H1 (cell line): ENCODE measurements at regions not wholly inside any gene's neighbourhood (a gene's known extent, or its start where the extent isn't known, plus 50 kb on each side); places are given as distances from the start of the nearest gene placed in this dataset.

ENCODE experiments used
- CTCF ChIA-PET: fragments of 300-600 bp; sonication (Branson Sonifier 250); formaldehyde crosslinking; loops from one replicate; lab custom pipeline; 2021; ENCODE audit not compliant: partially characterized antibody; lab: Charles Lee
- POLR2A ChIA-PET: fragments of 300-600 bp; sonication (Branson Sonifier 250); formaldehyde crosslinking; loops from one replicate; lab custom pipeline; 2021; ENCODE audit warnings: inconsistent platforms; ENCODE audit not compliant: partially characterized antibody; lab: Charles Lee
- DNase-seq, 2 experiments: peaks; one replicate each; pipeline versions ENCODE4 v3.0.0 to v3.0.0-alpha.2; 2010 to 2022; ENCODE audit warnings: low spot score in 2 of 2, low read depth in 1 of 2, mixed read lengths in 1 of 2
- FAIRE-seq: peaks from 2 replicates; lab custom pipeline; 2011; peaks lifted over from hg19 to GRCh38; lab: Jason Lieb, UNC
- H2AFZ ChIP-seq: 2 replicates; pipeline ENCODE4 v1.8.1; 2012; ENCODE audit warnings: low read length, inconsistent platforms
- H2AK5ac ChIP-seq: 2 replicates; pipeline ENCODE4 v1.6.1; 2013; ENCODE audit warnings: low read depth, low read length
- H2BK120ac ChIP-seq: replicated peaks from 2 replicates; pipeline ENCODE3; 2013; ENCODE audit warnings: low read depth, low read length, inconsistent platforms
- H2BK12ac ChIP-seq: 2 replicates; pipeline ENCODE4 v1.6.1; 2013; ENCODE audit warnings: low read depth, low read length
- H2BK15ac ChIP-seq: 2 replicates; pipeline ENCODE4 v1.6.1; 2013; ENCODE audit warnings: low read length
- H2BK20ac ChIP-seq: 2 replicates; pipeline ENCODE4 v1.6.1; 2013; ENCODE audit warnings: low read length
- H2BK5ac ChIP-seq: 2 replicates; pipeline ENCODE4 v1.6.1; 2013; ENCODE audit warnings: low read depth, low read length
- H3K14ac ChIP-seq: 2 replicates; pipeline ENCODE4 v1.6.1; 2013; ENCODE audit warnings: inconsistent platforms; ENCODE audit not compliant: insufficient read length
- H3K18ac ChIP-seq: 2 replicates; pipeline ENCODE4 v1.6.1; 2013; ENCODE audit warnings: low read length; ENCODE audit errors: extremely low read depth
- H3K23ac ChIP-seq: 2 replicates; pipeline ENCODE4 v1.6.1; 2013; ENCODE audit warnings: inconsistent platforms; ENCODE audit not compliant: insufficient read length
- H3K23me2 ChIP-seq: 2 replicates; pipeline ENCODE4 v1.6.1; 2013; ENCODE audit warnings: low read depth, low read length
- H3K27ac ChIP-seq: 2 replicates; pipeline ENCODE4 v1.6.1; 2011; ENCODE audit warnings: low read depth, low read length, inconsistent platforms
- H3K27me3 ChIP-seq, 4 experiments: replicated peaks in 1 of 4; 1 replicate in 1 of 4; 2 replicates in 3 of 4; pipeline versions ENCODE4 v1.6.1 to v1.8.1; 2011 to 2013; ENCODE audit warnings: low read length in 3 of 4, mild to moderate bottlenecking in 3 of 4, inconsistent platforms in 2 of 4, mixed read lengths in 2 of 4, moderate library complexity in 1 of 4; ENCODE audit not compliant: control insufficient read depth in 3 of 4, insufficient read depth in 3 of 4; ENCODE audit errors: extremely low read depth in 1 of 4
- H3K36me3 ChIP-seq, 4 experiments: 2 replicates each; pipeline versions ENCODE4 v1.6.1 to v1.8.1; 2011 to 2013; ENCODE audit warnings: mild to moderate bottlenecking in 4 of 4, low read length in 3 of 4, moderate library complexity in 2 of 4, control low read depth in 1 of 4, inconsistent platforms in 1 of 4; ENCODE audit not compliant: insufficient read depth in 4 of 4, control insufficient read depth in 2 of 4
- H3K4ac ChIP-seq: replicated peaks from 2 replicates; pipeline ENCODE3; 2013; ENCODE audit warnings: low read length, low read depth, mixed read lengths, inconsistent platforms; ENCODE audit not compliant: insufficient read length
- H3K4me1 ChIP-seq, 4 experiments: replicated peaks in 1 of 4; 1 replicate in 1 of 4; 2 replicates in 3 of 4; pipeline versions ENCODE4 v1.6.1 to v1.8.1; 2011 to 2013; ENCODE audit warnings: low read length in 3 of 4, inconsistent platforms in 2 of 4, mixed read lengths in 1 of 4; ENCODE audit not compliant: insufficient read depth in 4 of 4, control insufficient read depth in 3 of 4
- H3K4me2 ChIP-seq, 2 experiments: 2 replicates each; pipeline versions ENCODE4 v1.6.1 to v1.8.1; 2011 to 2013; ENCODE audit warnings: low read depth in 2 of 2, low read length in 2 of 2, control low read depth in 1 of 2, inconsistent platforms in 1 of 2, mild to moderate bottlenecking in 1 of 2; ENCODE audit not compliant: insufficient read depth in 1 of 2
- H3K4me3 ChIP-seq, 4 experiments: fragments of 200-600, 300-600 bp in 1 of 4; sonication (generic), shearing (Covaris generic), sonication (Bioruptor Twin) in 1 of 4; 2 replicates each; pipeline versions ENCODE4 v1.5.1 to v1.8.1; 2011 to 2016; ENCODE audit warnings: low read length in 4 of 4, low read depth in 3 of 4, control low read depth in 2 of 4, inconsistent platforms in 2 of 4, mild to moderate bottlenecking in 2 of 4, mixed read lengths in 1 of 4, moderate library complexity in 1 of 4; ENCODE audit not compliant: insufficient read depth in 2 of 4; ENCODE audit errors: extremely low read depth in 1 of 4
- H3K56ac ChIP-seq: replicated peaks from 2 replicates; pipeline ENCODE3; 2013; ENCODE audit warnings: low read depth, mild to moderate bottlenecking, mixed read lengths, low read length, inconsistent platforms; ENCODE audit not compliant: insufficient read length
- H3K79me1 ChIP-seq: 2 replicates; pipeline ENCODE4 v1.6.1; 2013; ENCODE audit warnings: low read depth, low read length, control low read depth
- H3K79me2 ChIP-seq, 2 experiments: 2 replicates each; pipeline versions ENCODE4 v1.6.1 to v1.8.1; 2012 to 2013; ENCODE audit warnings: low read length in 2 of 2, mild to moderate bottlenecking in 2 of 2, inconsistent platforms in 1 of 2; ENCODE audit not compliant: insufficient read depth in 2 of 2, control insufficient read depth in 1 of 2
- H3K9ac ChIP-seq, 4 experiments: replicated peaks in 1 of 4; 1 replicate in 1 of 4; 2 replicates in 3 of 4; pipeline versions ENCODE4 v1.6.1 to v1.8.1; 2011 to 2013; ENCODE audit warnings: low read depth in 3 of 4, low read length in 3 of 4, control low read depth in 2 of 4, mild to moderate bottlenecking in 2 of 4, moderate library complexity in 2 of 4, inconsistent platforms in 1 of 4; ENCODE audit errors: extremely low read depth in 1 of 4
- H3K9me3 ChIP-seq, 2 experiments: 2 replicates each; pipeline versions ENCODE4 v1.6.1 to v1.8.1; 2012 to 2013; ENCODE audit warnings: mild to moderate bottlenecking in 2 of 2, moderate library complexity in 2 of 2, control low read depth in 1 of 2, inconsistent platforms in 1 of 2, low read depth in 1 of 2, low read length in 1 of 2, mixed read lengths in 1 of 2; ENCODE audit not compliant: insufficient read depth in 2 of 2
- H4K20me1 ChIP-seq, 2 experiments: replicated peaks in 1 of 2; 2 replicates each; pipeline versions ENCODE3 to v1.8.1; 2011 to 2013; ENCODE audit warnings: inconsistent platforms in 2 of 2, low read length in 2 of 2, mild to moderate bottlenecking in 1 of 2; ENCODE audit not compliant: insufficient read depth in 2 of 2, control insufficient read depth in 1 of 2
- H4K5ac ChIP-seq: 2 replicates; pipeline ENCODE4 v1.6.1; 2013; ENCODE audit warnings: low read length, low read depth, mixed read lengths, inconsistent platforms; ENCODE audit not compliant: insufficient read length
- H4K8ac ChIP-seq: 2 replicates; pipeline ENCODE4 v1.8.0; 2013; ENCODE audit warnings: mild to moderate bottlenecking, moderate library complexity, low read length, inconsistent platforms; ENCODE audit not compliant: insufficient read depth; ENCODE audit errors: extremely low read depth
- H4K91ac ChIP-seq: replicated peaks from 2 replicates; pipeline ENCODE3; 2013; ENCODE audit warnings: low read length, mixed read lengths, inconsistent platforms; ENCODE audit not compliant: insufficient read length
- BACH1 ChIP-seq: IDR thresholded peaks from 2 replicates; pipeline ENCODE4 v1.6.1; 2012; ENCODE audit warnings: low read length, improper control_type of control experiment
- CEBPB ChIP-seq: IDR thresholded peaks from 2 replicates; pipeline ENCODE4 v1.6.1; 2012; ENCODE audit warnings: low read depth, low read length
- CREB1 ChIP-seq: IDR thresholded peaks from 2 replicates; pipeline ENCODE4 v1.6.1; 2012; ENCODE audit warnings: inconsistent platforms
- E2F6 ChIP-seq: IDR thresholded peaks from 2 replicates; pipeline ENCODE4 v1.6.1; 2012; ENCODE audit warnings: inconsistent platforms
- HDAC2 ChIP-seq, 2 experiments: fragments of 300-600 bp in 1 of 2; sonication (generic) in 1 of 2; IDR thresholded peaks; 2 replicates each; pipeline ENCODE4 v1.6.1; 2011 to 2012; ENCODE audit warnings: low read depth in 2 of 2, low read length in 2 of 2, mild to moderate bottlenecking in 2 of 2, moderate library complexity in 2 of 2, borderline replicate concordance in 1 of 2, inconsistent platforms in 1 of 2
- HDAC6 ChIP-seq: IDR thresholded peaks from one replicate; pipeline ENCODE4 v1.7.1; 2012; ENCODE audit warnings: low read depth, mild to moderate bottlenecking, inconsistent platforms, low read length, moderate library complexity
- MAFK ChIP-seq: IDR thresholded peaks from 2 replicates; pipeline ENCODE4 v1.6.1; 2012; ENCODE audit warnings: low read depth, mild to moderate bottlenecking, improper control_type of control experiment, low read length
- NRF1 ChIP-seq: IDR thresholded peaks from 2 replicates; pipeline ENCODE4 v1.6.1; 2011; ENCODE audit warnings: mild to moderate bottlenecking, low read depth, low read length, improper control_type of control experiment
- POLR2A ChIP-seq, 2 experiments: IDR thresholded peaks; 1 replicate in 1 of 2; 2 replicates in 1 of 2; pipeline ENCODE4 v1.6.1; 2011; ENCODE audit warnings: low read depth in 2 of 2, low read length in 2 of 2, mild to moderate bottlenecking in 2 of 2; ENCODE audit errors: control extremely low read depth in 1 of 2
- RNF2 ChIP-seq: fragments of 200-900, 300-1000 bp; sonication (generic); IDR thresholded peaks from 2 replicates; pipeline ENCODE4 v1.7.1; 2016; ENCODE audit warnings: borderline replicate concordance, low read depth, mild to moderate bottlenecking, antibody characterized with exemption, low read length; ENCODE audit not compliant: poor library complexity, severe bottlenecking; ENCODE audit errors: missing control alignments
- SIRT6 ChIP-seq: IDR thresholded peaks from one replicate; pipeline ENCODE4 v1.7.1; 2012; ENCODE audit warnings: low read length, inconsistent platforms
- TBP ChIP-seq: IDR thresholded peaks from 2 replicates; pipeline ENCODE4 v1.6.1; 2011; ENCODE audit warnings: low read depth, low read length, improper control_type of control experiment
- WGBS, 2 experiments: shearing (Covaris generic) in 1 of 2; methylation state at CpG; one replicate each; pipeline versions ENCODE4 v1.1.6 to v1.1.7; 2013 to 2015; ENCODE audit warnings: low lambda C conversion rate in 2 of 2, mixed read lengths in 2 of 2, inconsistent platforms in 1 of 2, low coverage in 1 of 2, missing lambda C conversion rate in 1 of 2; ENCODE audit not compliant: insufficient replicate concordance in 2 of 2, insufficient coverage in 1 of 2, insufficient read length in 1 of 2; ENCODE audit errors: extremely low coverage in 1 of 2, missing lambda C conversion rate in 1 of 2; 5-methylcytosine and 5-hydroxymethylcytosine counted together

DNA sequence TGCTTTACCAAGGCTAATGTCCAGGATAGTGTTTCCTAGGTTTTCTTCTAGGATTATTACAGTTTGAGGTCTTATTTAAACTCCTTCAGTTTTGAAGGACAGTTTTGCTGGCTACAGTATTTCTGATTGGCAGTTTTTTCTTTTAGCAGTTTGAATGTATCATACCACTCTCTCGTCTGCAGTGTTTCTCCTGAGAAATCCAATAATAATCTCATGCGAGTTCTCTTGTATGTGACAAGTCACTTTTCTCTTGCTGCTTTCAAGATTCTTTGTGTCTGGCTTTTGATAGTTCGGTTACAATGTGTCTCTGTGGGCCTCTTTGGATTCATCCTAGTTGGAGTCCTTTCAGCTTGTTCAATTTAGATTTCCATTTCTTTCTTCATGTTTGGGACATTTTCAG is 53.0 kb upstream of the EHHADH start:
- Histone ChIP-seq H3K4ac (no peak overlapping the region), H4K91ac (no peak overlapping the region), H3K27ac (no peak overlapping the region), H2BK120ac (no peak overlapping the region), H3K9ac (no peak overlapping the region), H3K14ac (no peak overlapping the region), H3K4me1 (peaks cover 0 to 3% (median under 1%) of the 10 kb centered on the region in 4 experiments; a peak in 3 of 7 replicates), H4K5ac (no peak overlapping the region), H3K27me3 (no peaks in the 10 kb centered on the region), H2AFZ (no peak overlapping the region), H3K79me1 (no peaks in the 10 kb centered on the region), H3K23ac (no peak overlapping the region), H2BK12ac (no peak overlapping the region), H3K79me2 (no peaks in the 10 kb centered on the region), H4K20me1 (no peaks in the 10 kb centered on the region), H3K23me2 (no peaks in the 10 kb centered on the region), H3K9me3 (peaks cover 7 to 13% of the 10 kb centered on the region in 2 experiments; a peak in 3 of 4 replicates), H3K56ac (no peak overlapping the region), H2BK20ac (no peak overlapping the region), H4K8ac (no peak overlapping the region), H3K4me2 (no peak overlapping the region), H2BK5ac (no peak overlapping the region), H3K4me3 (no peak overlapping the region), H3K18ac (no peak overlapping the region), H2BK15ac (no peak overlapping the region), H3K36me3 (peaks cover 0 to 5% (median 0%) of the 10 kb centered on the region in 4 experiments; a peak in 1 of 8 replicates), H2AK5ac (no peak overlapping the region)
- 92% methylated on average over 3 of the region's 3 CpGs; no CpG with 5 or more reads in 1 of the 2 experiments for WGBS, 2 experiments
- CTCF ChIA-PET, result interaction anchor here (0.9 to 2.5 kb wide), 8 partner anchors 9 to 236 kb away, joined by 3 to 12 read pairs (median 3); no protein-coding TSS in a partner anchor
- POLR2A ChIA-PET, result no interaction called here
- TF ChIP-seq RNF2, result no peak
- TF ChIP-seq HDAC6, result no peak
- no peak for TF ChIP-seq MAFK
- no peak for TF ChIP-seq HDAC2 (IDR thresholded peaks at IDR 0.05; ENCODE audit: borderline replicate concordance in 1 of 2, low read depth in 2 of 2, low read length in 2 of 2)
- no peak for TF ChIP-seq NRF1
- no peak for TF ChIP-seq SIRT6
- TF ChIP-seq CEBPB, result no peak
- TF ChIP-seq TBP, result no peak
- TF ChIP-seq E2F6, result no peak
- TF ChIP-seq BACH1, result no peak
- TF ChIP-seq POLR2A (IDR thresholded peaks at IDR 0.05; ENCODE audit: control extremely low read depth in 1 of 2, low read depth in 2 of 2, low read length in 2 of 2), result no peak
- no peak for TF ChIP-seq CREB1
- DNase-seq, result no peak
- FAIRE-seq, result no peak
